ENCODE measurements at regions not wholly inside any gene's neighbourhood (a gene's known extent, or its start where the extent isn't known, plus 50 kb on each side); places are given as distances from the start of the nearest gene placed in this dataset.
A peak's percentile ranks its signal among the peaks of the same experiment; 100 is the strongest.
"Not testable (repeated sequence)": the region's sequence is repeated elsewhere in the genome, so short reads cannot be mapped to it uniquely, and the experiment has no call there.

- H3K4me1 ChIP-seq; H3K27me3 ChIP-seq; ATAC-seq; H3K27ac ChIP-seq; H3K9me3 ChIP-seq; intact Hi-C loops (cut with DNase I); H3K36me3 ChIP-seq; H3K4me3 ChIP-seq; DNase-seq: not testable (repeated sequence)
These were observed 78.2 kb upstream of the TNK2 start for GRCh38 chr3:195986576-195986975.

- H3K9me3 ChIP-seq; ATAC-seq; intact Hi-C loops (cut with DNase I); H3K27ac ChIP-seq; H3K27me3 ChIP-seq; H3K4me3 ChIP-seq; H3K4me1 ChIP-seq: not testable (repeated sequence)
- DNase-seq = peak; percentile 6
- H3K36me3 ChIP-seq = peaks cover 11% of the 10 kb centered on the region
These were observed 77.1 kb upstream of the TNK2 start for GRCh38 chr3:195985348-195985920.

GRCh38 chr3:195984392-195985030, 76.2 kb upstream of the TNK2 start:
- H3K4me1 ChIP-seq; H3K27ac ChIP-seq; ATAC-seq; H3K27me3 ChIP-seq; intact Hi-C loops (cut with DNase I); H3K4me3 ChIP-seq; H3K9me3 ChIP-seq: not testable (repeated sequence)
- peaks cover 20% of the 10 kb centered on the region for H3K36me3 ChIP-seq
- DNase-seq = peak; percentile 58

- H3K4me3 ChIP-seq; H3K27ac ChIP-seq; H3K9me3 ChIP-seq; H3K27me3 ChIP-seq; DNase-seq; H3K4me1 ChIP-seq; intact Hi-C loops (cut with DNase I): not testable (repeated sequence)
- H3K36me3 ChIP-seq = peaks cover 24% of the 10 kb centered on the region
- ATAC-seq = peak; percentile 37
These were observed 75.5 kb upstream of the TNK2 start for GRCh38 chr3:195983880-195984279.

GRCh38 chr3:195982754-195983153, 74.4 kb upstream of the TNK2 start:
- H3K27me3 ChIP-seq; H3K4me3 ChIP-seq; DNase-seq; H3K4me1 ChIP-seq; ATAC-seq; H3K27ac ChIP-seq; intact Hi-C loops (cut with DNase I); H3K9me3 ChIP-seq: not testable (repeated sequence)
- H3K36me3 ChIP-seq = peaks cover 31% of the 10 kb centered on the region

GRCh38 chr3:195981778-195982177, 73.4 kb upstream of the TNK2 start:
- peaks cover 37% of the 10 kb centered on the region for H3K36me3 ChIP-seq
- H3K4me1 ChIP-seq; H3K9me3 ChIP-seq; ATAC-seq; DNase-seq; H3K4me3 ChIP-seq; intact Hi-C loops (cut with DNase I); H3K27me3 ChIP-seq; H3K27ac ChIP-seq: not testable (repeated sequence)

- H3K27me3 ChIP-seq; DNase-seq; H3K27ac ChIP-seq; H3K4me3 ChIP-seq; H3K9me3 ChIP-seq; intact Hi-C loops (cut with DNase I); H3K4me1 ChIP-seq; ATAC-seq: not testable (repeated sequence)
- H3K36me3 ChIP-seq = peaks cover 51% of the 10 kb centered on the region
These were observed 71.5 kb upstream of the TNK2 start for GRCh38 chr3:195979877-195980276.

- H3K27me3 ChIP-seq; DNase-seq; H3K4me3 ChIP-seq; ATAC-seq; H3K4me1 ChIP-seq; H3K27ac ChIP-seq; H3K9me3 ChIP-seq; intact Hi-C loops (cut with DNase I): not testable (repeated sequence)
- peaks cover 63% of the 10 kb centered on the region for H3K36me3 ChIP-seq
These were observed 70.2 kb upstream of the TNK2 start for GRCh38 chr3:195978585-195978984.

- H3K9me3 ChIP-seq; ATAC-seq; H3K4me3 ChIP-seq; intact Hi-C loops (cut with DNase I); DNase-seq; H3K27ac ChIP-seq; H3K4me1 ChIP-seq; H3K27me3 ChIP-seq: not testable (repeated sequence)
- H3K36me3 ChIP-seq = peaks cover 57% of the 10 kb centered on the region
These were observed 68.5 kb upstream of the TNK2 start for GRCh38 chr3:195976876-195977275.

- peaks cover 66% of the 10 kb centered on the region for H3K36me3 ChIP-seq
- H3K4me3 ChIP-seq; H3K9me3 ChIP-seq; DNase-seq; H3K27me3 ChIP-seq; H3K27ac ChIP-seq; intact Hi-C loops (cut with DNase I); H3K4me1 ChIP-seq; ATAC-seq: not testable (repeated sequence)
These were observed 65.9 kb upstream of the TNK2 start for GRCh38 chr3:195974281-195974680.

- not testable (repeated sequence) for DNase-seq
- peaks cover 61% of the 10 kb centered on the region for H3K36me3 ChIP-seq
These were observed 62.5 kb upstream of the TNK2 start for GRCh38 chr3:195970873-195971272.

GRCh38 chr3:195969838-195970776, 61.8 kb upstream of the TNK2 start:
- H3K27me3 ChIP-seq; H3K27ac ChIP-seq; H3K9me3 ChIP-seq; intact Hi-C loops (cut with DNase I); H3K4me1 ChIP-seq; DNase-seq; H3K4me3 ChIP-seq: not testable (repeated sequence)
- H3K36me3 ChIP-seq = peaks cover 63% of the 10 kb centered on the region
- ATAC-seq = peak; percentile 21

More at GRCh38 chr3:195970873-195971272, 62.5 kb upstream of the TNK2 start:
- H3K4me1 ChIP-seq; H3K27me3 ChIP-seq; H3K27ac ChIP-seq; intact Hi-C loops (cut with DNase I); ATAC-seq; H3K4me3 ChIP-seq; H3K9me3 ChIP-seq: not testable (repeated sequence)

GRCh38 chr3:195969341-195969740, 61.0 kb upstream of the TNK2 start:
- DNase-seq = not testable (repeated sequence)

GRCh38 chr3:195968104-195968503, 59.8 kb upstream of the TNK2 start:
- H3K4me3 ChIP-seq; DNase-seq; H3K27me3 ChIP-seq; H3K27ac ChIP-seq; H3K4me1 ChIP-seq; H3K9me3 ChIP-seq; intact Hi-C loops (cut with DNase I): not testable (repeated sequence)
- H3K36me3 ChIP-seq = peaks cover 62% of the 10 kb centered on the region
- ATAC-seq = peak; percentile 8

More at GRCh38 chr3:195969341-195969740, 61.0 kb upstream of the TNK2 start:
- H3K4me3 ChIP-seq; H3K27ac ChIP-seq; H3K9me3 ChIP-seq; ATAC-seq; H3K27me3 ChIP-seq; intact Hi-C loops (cut with DNase I); H3K4me1 ChIP-seq: not testable (repeated sequence)
- peaks cover 66% of the 10 kb centered on the region for H3K36me3 ChIP-seq
